Umbilical cord (tissue), 1 donor: ENCODE measurements at regions not wholly inside any gene's neighbourhood (a gene's known extent, or its start where the extent isn't known, plus 50 kb on each side); places are given as distances from the start of the nearest gene placed in this dataset.

Source experiments
- DNase-seq: peaks from one replicate; pipeline ENCODE4 v3.0.0-alpha.2; 2015; ENCODE audit warnings: low spot score

DNA sequence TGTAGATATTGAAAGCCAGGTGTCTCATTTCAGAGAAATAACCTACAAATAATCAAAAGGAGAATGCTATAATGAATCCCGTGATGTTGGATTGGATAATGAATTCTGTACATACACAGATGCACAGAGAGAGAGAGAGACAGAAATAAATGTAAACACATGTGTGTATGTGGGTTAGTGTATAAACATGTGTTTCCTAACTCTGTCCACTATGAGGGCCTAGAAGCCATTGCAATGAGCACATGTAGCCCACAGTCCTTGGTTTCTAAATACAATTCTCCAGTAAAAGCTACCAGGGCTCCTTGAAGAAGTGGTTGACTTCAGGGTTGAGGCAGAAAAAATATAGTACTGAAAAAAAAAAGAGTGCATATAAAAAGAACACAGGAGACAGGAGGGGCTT is 109.5 kb downstream of the INHBB start:
- no peak for DNase-seq

- no peak for DNase-seq
These were observed 110.9 kb downstream of the INHBB start for GRCh38 chr2:120456867-120457266.

- no peak for DNase-seq
These were observed 114.6 kb downstream of the INHBB start for GRCh38 chr2:120460511-120460910.

GRCh38 chr2:120461092-120461491 is 115.2 kb downstream of the INHBB start:
- no peak for DNase-seq

GRCh38 chr2:120461546-120462537 is 115.9 kb downstream of the INHBB start:
- DNase-seq: no peak

GRCh38 chr2:120463527-120463926 is 117.6 kb downstream of the INHBB start:
- DNase-seq: no peak

DNA sequence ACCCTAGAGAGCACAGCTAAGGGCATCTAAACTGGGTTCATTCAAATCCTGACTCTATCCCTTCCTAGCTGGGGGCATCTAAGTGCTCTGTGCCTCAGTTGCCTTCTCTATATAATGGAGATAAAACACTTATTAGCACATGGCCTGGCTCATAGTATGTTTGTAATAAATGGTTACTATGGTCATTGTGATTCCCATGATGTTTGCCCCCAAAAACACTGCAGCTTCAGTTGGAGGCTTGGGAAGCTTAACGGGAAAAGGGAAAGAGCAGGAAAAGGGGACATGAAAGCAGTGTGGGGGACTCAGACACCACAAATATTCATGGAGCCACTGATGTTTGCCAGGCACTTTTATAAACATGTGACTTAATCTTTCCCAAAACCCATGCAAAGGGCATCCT is 118.1 kb downstream of the INHBB start:
- no peak for DNase-seq

DNA sequence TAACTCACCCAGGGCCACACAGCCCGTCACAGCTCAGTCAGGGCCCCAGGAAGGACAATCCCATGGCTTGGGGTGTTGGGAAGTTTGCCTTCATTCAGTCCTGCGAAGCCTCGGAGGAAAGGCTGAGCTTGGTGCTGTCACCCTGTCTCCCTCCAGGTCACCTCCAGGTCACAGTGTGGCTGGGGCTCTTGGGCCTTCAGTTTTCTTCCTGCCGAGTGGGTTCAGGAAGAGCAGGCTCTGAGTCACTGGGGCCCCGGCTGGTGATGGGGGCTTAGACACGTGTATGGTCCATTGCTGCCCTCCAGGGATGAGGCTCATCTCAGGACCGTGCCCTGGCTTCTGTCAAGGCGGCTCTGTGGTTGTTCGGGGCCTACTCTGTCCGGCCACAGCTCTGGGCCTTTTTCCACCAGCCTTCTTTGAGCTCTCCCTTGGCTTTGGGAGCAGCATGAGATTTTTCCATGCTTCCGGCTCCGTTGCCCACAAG is 118.6 kb downstream of the INHBB start:
- DNase-seq: no peak

GRCh38 chr2:120465012-120465700 is 119.2 kb downstream of the INHBB start:
- no peak for DNase-seq

DNA sequence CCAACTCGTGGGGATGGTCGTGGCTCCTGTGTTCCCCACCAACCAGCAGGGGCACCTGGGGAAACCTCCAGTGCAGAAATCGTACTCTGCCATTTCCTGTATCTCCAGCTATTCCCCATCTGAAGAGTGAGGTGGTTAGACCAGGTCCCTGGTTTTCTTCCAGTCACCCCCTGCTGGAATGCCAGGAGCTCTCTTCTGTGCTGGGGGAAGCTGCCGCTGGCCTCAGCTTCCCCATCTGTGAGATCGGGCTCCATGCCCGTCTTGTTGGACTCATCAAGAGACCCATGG is 119.7 kb downstream of the INHBB start:
- DNase-seq: no peak

GRCh38 chr2:120465989-120466703 is 120.2 kb downstream of the INHBB start:
- DNase-seq: peak; percentile 19

- no peak for DNase-seq
These were observed 120.7 kb downstream of the INHBB start for GRCh38 chr2:120466704-120467054.

DNA sequence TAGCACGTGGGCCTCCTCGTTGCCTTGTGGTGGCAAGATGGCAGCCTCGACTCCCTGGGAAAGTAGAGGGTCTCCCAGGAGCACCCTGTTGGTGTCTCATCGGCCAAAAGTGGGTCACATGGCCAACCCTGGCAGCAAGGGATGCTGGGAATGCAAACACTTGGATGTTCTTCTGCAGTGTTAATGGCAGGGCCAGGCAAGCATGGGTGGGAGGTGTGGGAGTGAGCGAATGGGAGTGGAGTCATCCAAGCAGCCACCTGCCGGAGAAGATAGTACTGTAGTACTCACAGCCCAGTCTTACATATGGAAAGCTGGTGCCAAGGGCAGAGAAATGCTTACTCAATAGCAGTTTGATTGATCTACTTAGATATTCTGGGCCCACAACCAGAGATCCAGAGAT is 122.2 kb downstream of the INHBB start:
- no peak for DNase-seq

DNA sequence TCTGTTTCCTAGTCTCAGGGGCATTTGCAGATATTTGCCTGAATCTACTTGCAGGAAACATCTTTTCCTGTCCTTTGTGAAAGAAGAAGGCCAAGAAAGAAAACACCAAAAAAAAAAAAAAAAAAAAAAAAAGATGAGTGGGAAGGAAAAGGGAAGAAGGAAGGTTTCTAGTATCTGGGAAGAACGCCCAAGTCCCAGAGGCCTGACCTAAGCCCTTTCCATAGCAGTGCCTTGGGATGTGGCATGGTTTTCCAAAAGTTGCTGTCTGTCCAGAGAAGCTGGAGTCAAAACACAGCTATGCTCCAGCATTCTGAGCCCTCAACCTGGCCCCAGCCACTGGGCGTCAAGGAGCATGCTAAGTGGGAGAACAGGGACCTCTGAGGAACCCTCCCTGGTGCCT is 123.5 kb downstream of the INHBB start:
- DNase-seq: peak; percentile 45

DNA sequence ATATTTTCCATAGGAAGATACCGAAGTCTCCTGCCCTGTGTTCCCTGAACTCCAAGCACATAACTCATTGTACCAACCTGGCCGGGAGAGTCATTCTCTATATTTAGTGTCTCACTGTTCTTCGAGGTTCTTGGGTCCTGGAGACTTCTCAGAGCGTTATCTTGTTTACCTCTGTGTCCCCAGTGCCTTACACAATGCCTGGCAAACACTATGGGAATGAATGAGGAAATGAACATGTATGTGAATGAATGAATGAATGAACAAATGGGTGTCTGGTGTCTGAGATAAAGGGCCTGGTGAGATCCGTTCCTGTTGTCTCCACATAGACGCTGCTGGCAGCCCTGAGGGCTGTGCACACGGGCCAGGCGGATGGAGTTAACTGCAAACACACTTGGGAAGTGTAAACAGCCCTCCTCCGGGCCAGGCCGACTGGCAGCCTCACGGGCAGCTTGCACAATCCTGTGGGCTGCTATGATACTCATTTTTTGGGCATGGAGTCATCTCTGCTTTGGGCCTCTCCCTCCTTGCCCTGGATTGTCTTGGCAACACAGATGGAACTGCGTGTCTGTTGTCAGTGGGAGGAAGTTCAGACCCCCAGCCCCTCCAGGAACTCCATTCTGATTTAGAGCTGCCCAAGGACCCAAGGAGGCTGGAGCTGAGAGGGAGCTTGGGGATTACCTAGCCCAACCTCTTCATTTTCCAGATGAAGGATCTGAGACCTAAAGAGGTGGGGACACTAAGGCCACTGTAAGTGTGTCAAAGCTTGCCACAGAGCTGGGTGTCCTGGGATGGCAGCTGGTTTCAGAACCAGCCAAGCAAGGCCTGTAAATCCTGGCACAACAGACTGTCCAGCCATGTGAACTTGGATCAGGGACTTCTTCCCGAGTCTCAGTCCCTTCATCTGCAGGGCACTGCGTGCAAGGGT is 124.4 kb downstream of the INHBB start:
- DNase-seq: peak; percentile 88

- no peak for DNase-seq
These were observed 125.2 kb downstream of the INHBB start for GRCh38 chr2:120471166-120471565.

DNA sequence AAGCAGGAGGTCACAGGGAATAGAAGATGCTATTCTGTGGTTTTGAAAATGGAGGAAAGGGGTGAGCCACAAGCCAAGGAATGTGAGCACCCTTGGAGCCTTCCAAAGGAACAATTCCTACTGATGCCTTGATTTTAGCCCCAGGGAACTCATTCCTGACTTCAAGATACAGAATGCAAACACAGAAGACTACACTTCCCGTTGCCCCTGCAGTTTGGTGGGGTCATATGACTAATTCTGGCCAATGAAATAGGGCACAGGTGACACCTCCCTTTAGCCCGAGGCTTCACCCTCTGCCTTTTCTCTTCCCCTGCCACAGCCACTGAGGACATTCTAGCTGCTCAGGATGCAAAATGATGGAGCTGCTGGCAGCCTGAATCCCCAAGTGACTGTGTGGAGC is 126.1 kb downstream of the INHBB start:
- no peak for DNase-seq

DNA sequence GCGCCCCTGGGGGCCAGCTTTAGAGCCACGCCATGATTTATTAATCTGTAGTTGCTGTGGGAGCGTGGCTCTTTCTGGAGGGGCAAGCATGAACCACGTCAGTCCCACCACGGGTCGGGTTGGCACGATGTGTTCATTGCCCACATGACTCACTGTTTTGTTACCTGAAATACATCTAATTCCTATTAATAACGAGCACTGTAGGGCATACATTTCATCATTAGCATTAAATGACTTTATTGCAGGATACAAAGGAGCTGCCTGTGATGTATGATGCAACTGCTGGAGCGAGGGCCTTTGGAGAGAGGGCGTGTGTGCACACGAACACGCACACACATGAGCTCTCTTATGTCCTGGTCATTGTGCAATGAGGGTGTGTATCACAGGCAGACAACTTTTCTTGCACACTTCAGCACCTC is 127.0 kb downstream of the INHBB start:
- no peak for DNase-seq

- no peak for DNase-seq
These were observed 127.8 kb downstream of the INHBB start for GRCh38 chr2:120473522-120474271.

- DNase-seq: no peak
These were observed 128.6 kb downstream of the INHBB start for GRCh38 chr2:120474486-120474885.

GRCh38 chr2:120476141-120476540 is 130.2 kb downstream of the INHBB start:
- no peak for DNase-seq
